HG02885 (cell line): ENCODE measurements at regions not wholly inside any gene's neighbourhood (a gene's known extent, or its start where the extent isn't known, plus 50 kb on each side); places are given as distances from the start of the nearest gene placed in this dataset.
A peak's percentile ranks its signal among the peaks of the same experiment; 100 is the strongest.

Experiments used
- ATAC-seq: cut with Tn5 transposase; IDR thresholded peaks from one replicate; pipeline ENCODE4 v1.9.1; 2021; ENCODE audit warnings: mild to moderate bottlenecking; ENCODE audit not compliant: unreplicated experiment, poor library complexity

DNA sequence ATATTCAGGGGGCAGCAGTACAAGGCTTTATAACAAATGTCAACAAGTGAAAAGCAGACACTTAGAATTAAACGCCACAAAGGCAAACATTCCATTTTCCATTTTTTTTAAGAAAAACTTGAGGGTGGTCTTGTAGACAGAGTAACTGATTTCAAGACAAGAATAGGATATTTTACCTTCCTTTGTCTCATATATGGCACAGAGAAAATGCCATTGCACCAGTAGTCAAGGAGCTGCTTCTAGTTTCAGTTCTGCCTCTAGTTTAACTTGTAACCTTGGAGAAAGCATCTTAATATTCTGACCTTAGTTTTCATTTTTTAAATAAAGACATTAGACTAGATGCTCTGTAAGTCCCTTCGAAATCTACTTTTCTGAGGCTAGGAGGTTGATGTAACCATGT, 355.3 kb upstream of the KCNN2 start:
- ATAC-seq = no peak

DNA sequence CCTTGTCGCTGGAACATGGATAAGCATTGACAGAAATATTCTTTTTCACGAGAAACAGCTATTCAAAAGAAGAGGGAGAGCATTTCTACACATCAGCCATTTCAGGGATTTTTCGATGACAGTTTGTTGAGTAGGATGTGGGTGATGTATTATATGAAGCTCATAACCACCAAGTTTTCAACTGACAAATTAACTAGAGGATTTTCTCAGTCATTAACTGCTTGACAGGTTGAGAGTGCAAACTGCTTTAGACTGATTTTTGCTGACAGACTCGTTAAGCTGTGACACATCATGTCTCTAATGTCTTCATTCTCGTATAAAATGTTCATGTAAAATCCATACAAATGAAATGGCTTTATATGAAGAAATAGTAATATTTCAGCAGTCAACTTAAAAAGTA, 354.2 kb upstream of the KCNN2 start:
- no peak for ATAC-seq

DNA sequence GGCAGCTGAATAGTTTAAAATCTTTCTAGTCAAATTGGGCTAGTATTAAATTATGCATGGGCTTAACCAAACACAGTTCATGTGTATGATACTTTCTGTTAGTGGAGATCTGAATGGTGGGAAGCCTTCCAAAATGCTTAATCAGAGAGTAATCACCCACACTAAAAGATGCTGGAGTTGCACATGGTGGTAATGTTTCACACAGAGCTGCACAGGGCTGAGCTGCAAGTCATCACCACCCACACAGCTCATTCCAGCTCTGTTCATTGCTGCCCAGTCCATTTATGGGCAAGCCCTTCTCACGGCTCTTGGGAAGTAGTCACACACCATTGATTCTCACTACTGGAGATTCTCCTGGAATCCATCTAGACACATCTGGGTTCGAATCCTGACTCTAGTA, 351.5 kb upstream of the KCNN2 start:
- no peak for ATAC-seq

DNA sequence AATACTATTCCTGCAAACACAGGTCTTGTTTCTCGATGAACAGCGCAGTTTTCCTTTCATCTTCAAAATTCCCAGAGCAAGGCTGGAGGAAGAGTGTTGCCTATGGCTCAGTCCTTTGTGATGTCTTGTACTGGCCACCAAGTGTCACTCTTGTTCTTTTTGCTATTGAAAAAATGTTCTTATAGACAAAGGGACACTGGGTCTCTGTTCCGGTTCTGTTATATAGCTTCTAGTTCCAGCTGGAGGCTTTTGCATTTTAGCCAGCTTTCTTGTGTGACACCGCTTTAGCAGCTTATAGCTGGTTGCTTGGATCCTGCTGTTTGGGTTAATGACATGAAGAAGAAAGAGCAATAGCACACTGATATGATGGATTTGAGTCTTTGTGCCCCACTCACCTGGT, 343.7 kb upstream of the KCNN2 start:
- ATAC-seq = no peak

DNA sequence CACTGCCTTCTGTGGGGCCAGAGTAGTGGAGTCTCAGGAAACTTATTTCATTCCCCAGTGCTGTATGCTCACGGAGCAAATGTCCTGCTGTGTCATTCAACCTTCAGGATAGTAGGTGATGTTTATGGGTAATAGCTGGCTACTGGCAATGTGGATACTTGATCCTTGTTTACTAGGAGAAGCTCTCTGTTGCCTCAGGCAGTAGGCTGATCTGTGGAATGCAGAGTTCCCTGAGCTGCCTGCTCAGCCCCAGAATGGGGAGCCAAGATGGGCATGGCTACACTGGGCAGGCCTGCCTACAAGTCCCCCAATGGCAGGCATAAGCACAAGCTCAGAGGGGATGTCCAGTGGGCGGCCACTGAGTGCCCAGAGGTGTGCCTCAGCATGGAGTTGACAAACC, 323.1 kb upstream of the KCNN2 start:
- ATAC-seq = no peak

DNA sequence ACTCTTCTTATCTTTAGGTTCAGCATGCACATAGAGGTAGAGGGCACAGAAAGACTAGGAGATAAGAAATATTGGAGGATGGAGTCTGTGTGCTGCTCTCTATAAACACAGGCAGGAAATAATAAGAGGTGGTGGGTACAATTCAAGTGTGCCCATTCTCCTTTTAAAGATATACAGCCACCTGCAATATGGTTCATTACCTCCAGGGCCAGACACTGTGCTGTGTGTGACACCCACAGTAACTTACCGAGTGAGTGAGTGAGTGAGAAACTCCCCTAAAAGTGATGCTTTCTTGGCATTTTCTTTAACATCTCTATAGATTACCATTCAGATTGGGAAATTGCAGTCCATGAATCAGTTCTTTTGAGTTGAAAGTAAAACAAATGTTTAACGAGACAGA, 311.8 kb upstream of the KCNN2 start:
- ATAC-seq = no peak

DNA sequence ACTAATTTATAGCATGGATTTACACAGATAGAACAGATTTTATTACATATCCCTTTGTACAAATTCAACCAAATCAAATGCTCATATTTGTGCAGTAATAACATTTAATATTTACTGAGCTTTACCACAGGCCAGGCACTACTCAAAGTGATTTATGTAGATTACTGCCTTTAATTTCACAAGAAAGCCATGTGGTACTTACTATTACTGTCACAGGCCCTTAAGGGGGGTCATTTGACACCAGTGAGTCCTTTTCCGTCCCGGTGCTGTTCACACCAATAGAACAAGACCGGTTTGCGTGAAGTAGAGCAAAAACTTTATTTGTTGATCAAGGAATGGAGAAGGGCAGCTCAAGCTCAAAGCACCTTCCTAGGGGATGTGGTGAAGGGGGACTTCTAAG, 308.5 kb upstream of the KCNN2 start:
- ATAC-seq = no peak

DNA sequence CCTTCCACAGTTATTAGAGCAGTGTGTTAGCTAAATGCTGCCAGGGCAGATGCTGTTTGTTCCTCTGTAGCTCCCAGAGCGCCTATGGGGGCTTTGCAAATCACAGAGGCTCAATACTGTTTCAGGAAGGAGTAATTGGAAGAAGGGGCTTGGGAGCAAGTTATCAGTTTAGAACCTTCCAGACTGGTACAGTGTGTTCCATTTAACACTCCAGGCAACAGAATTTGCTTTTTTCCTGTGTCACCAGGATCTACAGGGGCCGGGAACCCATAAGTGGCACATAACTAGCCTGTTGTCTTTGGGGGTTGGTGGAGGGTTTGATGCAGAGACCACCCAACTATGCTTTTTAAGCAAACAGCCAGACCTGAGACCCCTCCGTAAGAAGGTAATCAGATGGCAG, 307.3 kb upstream of the KCNN2 start:
- no peak for ATAC-seq

DNA sequence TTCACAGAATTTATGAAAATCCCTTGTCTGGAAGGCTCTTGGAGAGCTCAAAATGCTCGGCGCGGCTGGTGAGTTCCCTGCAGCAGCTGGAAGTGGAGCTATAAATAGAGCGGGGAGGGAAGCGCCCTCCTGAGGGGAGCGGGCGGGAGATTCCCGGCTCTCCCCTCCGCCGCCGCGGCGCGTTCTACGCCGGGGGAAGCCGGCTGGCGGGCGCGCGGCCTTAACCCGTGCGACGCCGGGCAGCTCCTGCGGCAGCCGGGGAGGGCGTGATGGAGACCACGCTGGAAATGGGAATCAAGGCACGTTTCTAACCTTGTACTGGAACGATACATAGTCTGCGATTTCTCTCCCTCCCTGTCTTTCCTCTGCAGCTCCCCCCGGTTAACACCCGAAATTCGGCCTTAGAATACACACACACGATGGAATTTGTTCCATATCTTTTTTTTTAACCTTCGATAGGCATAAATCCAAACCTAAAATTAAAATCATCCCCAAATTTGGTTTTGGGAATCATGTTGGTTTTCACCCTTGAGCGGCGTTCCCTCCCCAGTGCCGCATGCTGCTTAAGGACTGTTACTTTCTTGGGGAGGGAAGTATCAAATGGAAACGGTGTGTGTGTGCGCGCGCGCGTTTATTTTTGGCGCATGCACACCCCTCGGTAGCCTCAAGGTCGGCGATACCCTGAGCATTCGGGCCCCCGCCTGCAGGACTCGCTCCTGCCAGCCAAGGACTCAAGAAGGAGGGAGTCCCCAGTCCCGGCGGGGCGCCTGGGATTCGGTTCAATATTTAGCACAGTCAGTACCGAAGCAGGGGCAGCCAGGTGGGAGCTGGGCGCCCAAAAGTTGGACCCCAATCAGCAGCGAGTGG, 306.3 kb upstream of the KCNN2 start:
- no peak for ATAC-seq

DNA sequence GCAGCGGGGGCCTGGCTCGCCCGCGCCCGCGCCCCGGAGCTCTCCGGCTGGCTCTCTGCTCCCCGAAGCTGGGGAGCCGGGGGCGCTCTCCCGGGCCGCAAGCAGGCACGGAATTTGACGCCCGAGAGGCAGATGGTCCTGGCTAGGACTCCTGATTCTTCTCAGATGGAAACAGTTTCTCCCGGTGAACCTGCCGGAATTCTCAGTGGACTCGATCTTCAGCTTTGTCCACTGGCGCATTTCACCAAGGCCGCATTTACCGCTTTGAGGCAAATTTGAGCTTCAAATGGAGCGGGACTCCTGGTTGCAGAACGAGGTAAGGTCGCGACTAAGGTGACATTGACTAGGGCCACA, 305.7 kb upstream of the KCNN2 start:
- ATAC-seq = no peak

DNA sequence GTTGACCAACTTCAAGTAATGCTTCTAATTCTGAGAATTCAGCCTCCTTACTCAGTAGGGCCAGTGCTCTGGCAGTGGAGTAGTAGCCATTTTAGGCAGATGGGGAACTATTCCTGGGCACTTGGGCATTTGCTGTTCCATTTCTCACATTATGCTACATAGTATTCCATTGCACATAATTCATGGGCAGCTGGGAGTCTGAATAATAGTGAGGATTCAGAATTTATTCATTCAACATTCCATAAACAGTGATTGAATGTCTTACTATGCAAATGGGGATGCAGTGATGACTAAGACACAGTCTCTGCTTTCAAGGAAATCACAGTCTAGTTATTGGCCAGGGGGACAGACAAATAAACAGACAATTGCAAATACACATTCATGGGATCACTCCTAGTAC, 301.0 kb upstream of the KCNN2 start:
- no peak for ATAC-seq

DNA sequence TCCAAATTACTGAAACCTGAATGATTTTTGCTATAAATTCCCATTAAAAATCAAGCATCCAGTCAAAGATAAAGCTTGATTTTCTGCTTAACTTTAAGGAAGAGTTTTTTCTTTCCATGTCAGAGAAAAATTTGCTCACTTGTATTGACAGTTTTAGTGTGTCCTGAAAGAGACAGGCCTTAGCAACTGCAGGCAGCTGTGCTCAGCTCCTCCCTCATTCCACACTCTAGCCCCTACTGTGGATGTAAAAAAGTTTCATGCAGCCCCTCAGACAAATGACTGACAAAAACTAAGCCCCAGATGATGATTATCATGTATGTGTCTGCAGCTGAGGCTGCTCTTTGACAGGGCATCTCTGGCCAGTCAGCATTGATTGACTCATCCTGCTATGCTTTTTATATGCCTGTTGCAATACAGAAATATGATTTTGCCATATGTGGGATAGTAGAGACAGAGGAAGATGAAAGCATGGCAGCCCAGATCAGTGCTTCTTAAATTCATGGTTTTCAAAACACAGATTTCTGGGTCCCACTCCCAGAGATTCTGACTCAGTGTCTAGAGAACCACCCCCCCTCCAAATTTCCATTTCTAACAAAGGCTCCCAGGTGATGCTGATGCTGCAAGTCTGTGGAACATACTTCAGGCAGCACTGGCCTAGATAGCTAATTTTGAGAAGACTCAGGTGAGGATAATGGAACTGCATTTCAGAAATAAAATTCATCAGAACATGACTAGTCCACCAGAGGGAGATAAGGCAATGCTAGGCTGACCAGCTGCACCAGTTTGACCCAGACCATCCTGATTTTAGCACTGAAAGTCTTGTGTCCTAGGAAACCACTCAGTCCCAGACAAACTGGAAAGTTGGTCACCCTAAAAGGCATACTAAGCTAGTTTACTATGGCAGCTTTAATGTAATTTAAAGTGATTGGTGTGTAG, 298.7 kb upstream of the KCNN2 start:
- ATAC-seq = no peak

DNA sequence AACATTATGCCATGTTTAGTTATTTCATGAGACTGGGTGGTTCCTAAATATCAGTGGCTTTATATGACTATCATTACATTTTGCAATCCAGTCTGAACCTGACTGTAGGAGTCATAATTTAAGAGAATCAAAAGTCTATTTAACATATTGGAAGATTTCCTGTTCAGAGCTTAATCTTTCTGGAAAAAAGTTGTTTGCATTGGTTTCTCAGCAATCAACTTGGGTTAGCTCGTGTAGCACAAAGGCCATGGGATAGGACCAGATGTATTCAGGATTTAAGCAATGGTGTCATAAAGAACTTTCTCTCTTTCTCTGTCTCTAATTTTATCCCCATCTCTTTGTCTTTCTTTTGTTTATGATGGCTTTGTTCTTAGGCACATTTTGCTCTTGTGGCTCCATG, 296.0 kb upstream of the KCNN2 start:
- no peak for ATAC-seq

DNA sequence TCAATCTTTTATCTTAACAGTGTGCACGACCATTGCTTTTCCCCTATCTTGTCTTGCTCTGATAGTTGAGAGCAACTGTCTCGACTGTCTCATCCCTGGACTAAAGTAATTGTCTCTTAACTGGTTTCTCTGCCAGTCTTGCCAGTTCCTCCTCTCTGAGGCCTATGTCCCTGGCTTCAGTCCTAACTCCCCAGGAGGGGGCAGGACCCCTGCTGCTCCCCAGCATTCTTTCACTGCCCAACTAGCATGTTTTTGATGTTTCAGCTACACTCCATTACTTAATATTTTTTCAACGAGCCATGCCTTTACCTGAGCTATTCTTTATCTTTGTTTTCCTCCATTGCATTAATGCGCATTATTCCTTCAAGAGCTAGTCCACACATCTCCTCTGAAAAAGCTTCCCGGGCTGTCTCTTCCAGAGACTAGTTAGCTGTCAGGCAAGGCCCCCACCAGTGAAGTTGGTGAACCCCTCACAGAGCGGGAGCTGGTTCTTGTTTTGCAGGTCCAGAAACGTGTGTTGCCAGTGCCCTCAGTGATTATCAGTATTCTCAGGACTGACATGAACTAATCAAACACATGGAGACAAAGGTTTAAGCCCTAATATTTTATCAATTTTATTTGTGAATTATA, 291.7 kb upstream of the KCNN2 start:
- ATAC-seq = no peak

DNA sequence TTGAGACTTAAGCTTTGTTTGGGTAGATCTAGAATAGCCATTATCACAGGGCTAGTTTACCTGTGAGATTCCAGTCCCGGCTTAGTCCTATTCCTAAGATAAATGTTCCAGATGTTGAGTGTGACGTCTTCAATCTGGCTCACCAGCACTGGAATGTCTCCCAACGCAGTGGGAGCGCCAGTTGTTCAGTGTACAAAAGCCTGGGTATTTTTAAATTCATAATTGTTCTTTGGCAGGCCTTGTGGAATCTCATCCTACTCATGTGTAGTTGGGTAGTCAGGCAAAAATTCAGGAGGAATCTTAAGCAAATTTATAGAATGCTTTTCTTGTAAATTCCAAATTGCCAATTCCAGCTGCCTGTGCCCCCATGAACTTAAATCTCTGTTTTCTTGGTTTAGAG, 272.6 kb upstream of the KCNN2 start:
- ATAC-seq = no peak

DNA sequence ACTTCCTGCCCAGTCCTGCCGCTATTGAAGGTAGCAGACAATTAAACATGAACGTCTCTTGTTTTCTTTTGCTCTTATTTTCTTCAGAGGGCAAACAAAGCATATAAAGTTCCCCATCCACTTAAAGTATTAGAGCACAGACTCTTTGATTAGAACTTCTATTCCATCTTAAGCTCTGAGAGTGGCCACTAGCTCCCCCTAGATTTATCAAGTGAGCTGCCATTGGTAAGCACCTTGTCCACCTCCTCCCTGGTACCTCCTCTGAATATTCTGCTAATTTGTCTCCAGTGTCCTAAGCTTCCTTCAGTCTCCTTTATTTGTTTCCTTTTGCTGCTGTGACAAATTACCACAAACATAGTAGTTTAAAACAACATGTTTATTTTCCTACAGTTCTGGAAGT, 264.3 kb upstream of the KCNN2 start:
- no peak for ATAC-seq

DNA sequence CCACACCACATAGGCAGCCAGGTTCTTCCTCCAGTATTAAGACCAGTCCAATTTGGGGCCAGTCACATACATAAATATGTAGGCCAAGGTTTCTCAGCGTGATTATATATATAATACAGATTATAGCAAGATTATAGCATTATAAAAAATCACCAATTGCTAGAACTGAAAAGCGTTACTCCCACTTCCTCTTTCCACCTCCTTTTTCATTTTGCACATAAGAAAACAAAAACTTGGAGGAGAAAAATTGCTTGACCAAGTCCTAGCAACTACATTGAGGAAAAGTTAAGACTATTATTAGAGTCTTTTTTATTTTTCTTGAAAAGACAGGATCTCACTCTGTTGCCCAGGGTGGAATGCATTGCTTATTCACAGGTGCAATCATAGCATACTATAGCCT, 262.7 kb upstream of the KCNN2 start:
- no peak for ATAC-seq

DNA sequence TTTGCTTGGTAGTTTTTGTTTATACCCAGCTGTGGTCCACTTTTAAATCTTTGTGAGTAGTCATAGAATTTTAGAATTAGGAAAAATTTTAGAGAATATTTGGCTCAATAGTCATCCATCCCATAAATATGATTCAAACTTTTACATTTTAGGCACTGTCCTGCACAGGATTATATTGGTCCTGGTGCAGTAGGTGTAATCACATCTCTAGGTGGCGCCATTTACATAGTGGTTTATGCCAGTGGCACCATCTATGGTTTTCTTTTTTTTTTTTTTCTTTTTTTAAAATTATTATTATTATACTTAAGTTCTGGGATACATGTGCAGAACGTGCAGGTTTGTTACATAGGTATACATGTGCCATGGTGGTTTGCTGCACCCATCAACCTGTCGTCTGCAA, 260.7 kb upstream of the KCNN2 start:
- ATAC-seq = peak; percentile 84

DNA sequence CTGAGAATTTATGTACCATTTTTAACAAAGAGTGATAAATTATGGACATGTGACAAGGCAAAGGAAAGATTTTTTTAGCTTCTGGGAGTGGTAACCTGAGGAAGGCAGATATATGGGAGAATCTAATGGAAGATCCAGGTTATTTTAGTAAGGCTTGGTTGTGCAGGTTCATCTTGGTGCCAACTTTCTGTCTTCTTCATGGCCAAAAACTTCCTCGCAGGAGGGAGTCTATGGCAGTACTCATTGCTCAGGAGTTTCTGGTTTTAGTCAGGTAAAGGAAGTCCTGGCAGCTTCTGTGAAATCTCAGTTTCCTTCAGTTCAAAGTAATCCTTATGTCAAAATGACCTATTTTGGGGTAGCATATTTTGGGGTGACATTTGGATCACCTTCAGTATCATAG, 248.3 kb upstream of the KCNN2 start:
- ATAC-seq = no peak

DNA sequence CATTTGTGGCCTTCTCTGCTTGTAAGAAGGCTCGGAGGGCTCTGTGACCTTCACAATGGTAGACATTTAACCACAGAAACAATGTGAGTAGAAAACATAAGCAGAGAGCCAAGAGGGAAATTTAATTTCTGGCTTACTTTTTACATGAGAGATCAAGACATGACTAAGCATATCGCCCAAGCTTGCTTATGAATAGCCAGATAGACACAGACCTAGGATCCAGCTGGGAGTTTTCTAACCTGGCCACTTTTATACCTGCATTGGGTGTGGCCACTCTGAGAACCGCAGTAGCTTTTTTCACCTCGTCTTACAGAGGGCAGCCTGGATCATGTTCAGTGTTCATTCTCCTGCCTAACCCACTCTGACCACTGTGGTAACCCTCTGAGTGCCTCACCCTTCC, 244.9 kb upstream of the KCNN2 start:
- no peak for ATAC-seq

DNA sequence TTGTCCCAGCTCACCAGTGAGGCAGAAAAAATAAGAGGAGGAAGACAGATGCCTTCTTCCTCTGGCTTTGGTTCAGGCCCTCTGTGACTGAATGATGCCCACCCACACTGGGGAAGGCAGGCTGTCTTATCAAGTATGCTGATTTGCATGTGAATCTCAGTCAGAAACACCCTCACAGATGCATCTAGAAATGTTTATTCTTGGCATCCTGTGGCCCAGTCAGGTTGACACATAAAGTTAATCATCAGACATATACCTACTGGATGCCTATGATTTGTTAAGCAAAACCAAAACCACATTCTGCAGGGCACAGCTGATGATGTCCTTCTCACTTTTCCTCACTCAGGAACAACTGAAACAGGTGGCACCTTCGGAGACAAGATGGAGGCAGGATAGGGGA, 243.4 kb upstream of the KCNN2 start:
- ATAC-seq = no peak
